ENCODE measurements at regions not wholly inside any gene's neighbourhood (a gene's known extent, or its start where the extent isn't known, plus 50 kb on each side); places are given as distances from the start of the nearest gene placed in this dataset.
"Not testable (repeated sequence)": the region's sequence is repeated elsewhere in the genome, so short reads cannot be mapped to it uniquely, and the experiment has no call there.

DNA sequence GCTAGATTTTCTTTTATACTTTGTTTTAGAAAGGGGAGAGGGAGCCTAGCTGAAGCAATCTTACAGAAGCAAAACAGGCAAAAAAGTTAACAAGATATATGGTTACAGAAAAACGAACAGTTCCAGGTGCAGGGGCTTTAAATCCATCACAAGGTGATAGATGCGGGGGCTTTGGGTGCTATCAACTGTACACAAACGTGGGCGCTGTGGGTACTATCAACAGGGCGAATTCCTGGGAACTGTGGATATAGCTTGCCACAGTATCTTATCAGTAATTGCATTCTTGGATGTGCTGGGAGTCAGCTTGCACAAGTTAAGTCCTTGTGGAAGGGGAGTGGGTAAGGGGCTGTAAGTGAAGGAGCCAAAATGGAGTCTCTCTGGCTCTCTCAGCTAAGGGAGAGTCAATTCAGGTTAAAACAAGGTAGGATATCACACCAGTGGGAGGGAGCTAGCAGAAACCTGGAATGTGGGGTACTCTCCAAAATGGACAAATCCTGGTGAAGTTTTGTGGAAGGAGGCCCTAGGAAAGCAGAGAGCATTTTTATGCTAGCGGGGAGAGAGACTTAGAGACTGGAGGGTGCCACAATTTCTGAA is 325.8 kb upstream of the SPHKAP start:
- DNase-seq = no peak

- DNase-seq = no peak
Observed at GRCh38 chr2:228503731-228504130, 322.2 kb upstream of the SPHKAP start.

DNA sequence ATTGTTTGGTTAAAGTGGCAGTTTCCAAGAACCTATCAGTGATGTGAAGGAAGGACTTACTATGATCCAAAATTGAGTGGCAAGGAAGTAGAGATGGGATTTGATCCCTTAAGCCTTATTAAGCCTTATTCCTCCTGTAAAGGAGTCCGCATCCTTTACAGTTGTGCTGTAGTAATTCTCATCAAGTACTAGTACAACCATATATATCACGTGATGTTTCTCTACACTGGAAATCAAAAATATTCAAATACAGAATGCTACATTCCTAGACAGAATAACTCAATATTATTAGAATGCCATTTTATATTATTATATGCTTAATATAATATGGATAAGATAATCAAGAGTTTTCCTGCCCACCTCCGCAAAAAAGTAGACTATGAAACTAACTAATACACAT is 312.4 kb upstream of the SPHKAP start:
- DNase-seq = no peak

- no peak for DNase-seq
Observed at GRCh38 chr2:228479014-228479413, 297.5 kb upstream of the SPHKAP start.

DNA sequence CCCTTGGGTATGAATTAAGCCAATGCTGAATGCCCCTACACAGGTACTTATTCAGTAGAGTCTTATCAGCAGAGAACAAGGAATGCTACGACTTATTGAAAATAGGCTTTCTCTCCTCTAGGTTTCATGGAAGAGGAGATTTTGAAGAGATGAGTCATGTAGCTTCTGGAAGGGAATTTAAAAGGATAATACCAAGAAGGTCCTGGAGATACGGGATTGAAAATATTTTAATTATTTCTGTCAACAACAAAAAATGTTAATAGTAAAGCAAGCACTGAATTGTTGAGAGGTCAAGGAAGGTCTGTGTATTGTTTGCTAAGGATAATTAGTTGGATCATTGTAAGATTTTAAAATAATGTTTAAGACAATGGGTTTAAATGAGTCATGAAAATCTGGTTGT is 293.0 kb upstream of the SPHKAP start:
- DNase-seq = no peak

DNA sequence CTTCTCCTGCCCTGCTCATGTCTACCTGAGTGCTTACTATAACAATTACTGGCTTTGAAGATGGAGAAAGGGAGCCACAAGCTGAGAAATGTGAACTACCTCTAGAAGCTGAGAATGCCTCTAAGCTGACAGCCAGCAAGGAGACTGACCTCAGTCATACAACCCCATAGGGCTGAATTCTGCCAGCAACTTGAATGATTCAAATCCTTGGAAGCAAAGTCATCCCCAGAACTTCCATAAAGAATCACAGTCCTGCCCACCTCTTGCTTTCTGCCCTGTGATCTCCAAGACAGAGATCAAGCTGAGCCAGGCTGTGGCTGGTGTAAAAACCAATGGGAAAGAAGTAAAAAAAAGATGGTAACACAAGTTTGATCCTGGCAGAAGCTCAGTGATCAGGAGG is 288.2 kb upstream of the SPHKAP start:
- no peak for DNase-seq

- no peak for DNase-seq
Observed at GRCh38 chr2:228466851-228467250, 285.4 kb upstream of the SPHKAP start.

DNA sequence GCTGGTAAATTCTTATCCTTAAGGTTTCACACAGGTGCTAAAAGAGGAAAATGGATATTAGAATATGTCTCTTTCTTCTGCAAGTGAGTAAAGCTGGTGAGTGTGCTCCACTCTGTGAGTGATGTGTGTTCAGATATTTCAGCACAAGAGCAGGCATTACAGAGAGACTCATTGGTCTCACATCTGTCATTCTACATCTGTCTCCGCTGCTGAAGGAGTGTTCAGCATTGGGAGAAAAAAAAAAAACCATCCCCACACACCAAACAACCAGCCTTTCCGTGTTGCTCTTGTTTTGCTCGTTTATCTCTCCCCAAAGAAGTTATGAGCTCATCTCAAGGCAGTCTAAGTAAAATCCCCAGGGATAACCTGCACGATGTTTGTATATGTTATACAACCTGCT is 283.9 kb upstream of the SPHKAP start:
- no peak for DNase-seq

DNA sequence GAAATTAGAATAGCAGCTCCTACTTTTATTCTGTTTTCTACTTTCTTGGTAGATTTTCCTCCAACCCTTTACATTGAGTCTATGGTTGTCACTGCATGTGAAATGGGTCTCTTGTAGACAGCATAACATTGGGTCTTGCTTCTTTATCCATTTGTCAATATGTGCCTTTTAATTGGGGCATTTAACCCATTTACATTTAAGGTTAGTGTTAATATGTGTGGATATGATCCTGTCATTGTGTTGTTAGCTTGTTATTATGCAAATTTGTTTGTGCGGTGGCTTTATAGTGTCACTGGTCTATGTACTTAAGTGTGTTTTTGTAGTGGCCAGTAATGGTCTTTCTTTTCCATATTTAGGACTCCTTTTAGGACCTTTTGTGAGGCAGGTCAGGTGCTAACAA is 276.9 kb upstream of the SPHKAP start:
- DNase-seq = no peak

GRCh38 chr2:228447266-228447915 is 265.9 kb upstream of the SPHKAP start:
- no peak for DNase-seq

DNA sequence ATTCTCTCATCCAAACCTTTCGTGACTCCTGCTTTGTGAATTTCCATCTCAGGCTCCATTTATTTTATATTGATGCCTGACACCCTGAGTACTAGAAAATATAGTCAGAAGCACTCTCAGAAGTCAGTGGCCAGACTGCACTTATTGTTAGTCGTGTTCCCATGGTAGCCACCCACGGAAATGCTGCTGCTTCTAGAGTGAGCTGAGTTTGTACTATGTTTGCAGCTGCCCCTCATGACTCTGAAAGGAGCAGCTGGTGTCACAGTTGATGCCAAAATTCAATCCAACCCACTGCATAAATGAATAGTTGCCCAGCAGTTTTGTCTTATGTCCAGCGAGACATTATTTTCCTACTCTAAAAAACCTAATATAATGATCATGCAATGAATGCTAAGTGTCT is 265.2 kb upstream of the SPHKAP start:
- DNase-seq = no peak

DNA sequence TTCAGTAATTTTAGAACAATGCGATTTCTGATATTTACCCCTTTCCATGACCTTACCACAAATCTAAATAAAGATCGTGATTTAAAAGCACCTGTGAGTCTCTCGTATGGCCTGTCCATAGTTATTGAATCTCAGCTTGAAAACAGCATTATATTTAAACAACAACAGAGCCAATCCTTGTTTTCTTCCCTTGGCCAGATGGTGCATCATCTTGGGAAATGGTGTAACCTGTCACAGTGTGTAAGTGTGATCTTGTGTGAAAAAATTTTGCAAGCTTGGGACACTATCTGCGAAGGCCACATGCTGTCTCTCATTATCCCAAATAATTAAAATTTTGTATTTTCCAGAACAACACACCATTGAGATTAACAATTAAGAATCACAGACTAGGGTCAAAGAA is 262.7 kb upstream of the SPHKAP start:
- DNase-seq = no peak

GRCh38 chr2:228433721-228434120 is 252.2 kb upstream of the SPHKAP start:
- DNase-seq = no peak

GRCh38 chr2:228432116-228432515 is 250.6 kb upstream of the SPHKAP start:
- DNase-seq = no peak

DNA sequence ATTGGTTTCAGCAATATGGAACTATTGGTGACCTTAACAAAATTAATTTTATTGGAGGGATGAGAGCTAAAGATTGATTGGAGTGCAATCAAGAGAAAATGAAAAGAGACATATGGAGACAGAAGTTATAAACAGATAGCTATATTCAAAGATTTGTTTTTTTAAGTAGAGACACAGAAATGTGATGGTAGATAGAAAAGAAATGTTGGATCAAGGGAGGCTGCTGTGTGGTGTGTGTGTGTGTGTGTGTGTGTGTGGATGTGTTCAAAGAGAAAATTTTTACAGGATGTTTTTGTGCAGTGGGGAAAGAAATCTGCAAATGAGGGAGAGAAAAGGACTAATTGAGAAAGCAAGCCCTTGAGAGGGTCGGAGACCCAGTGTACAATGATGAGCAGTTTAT is 249.5 kb upstream of the SPHKAP start:
- DNase-seq = no peak

DNA sequence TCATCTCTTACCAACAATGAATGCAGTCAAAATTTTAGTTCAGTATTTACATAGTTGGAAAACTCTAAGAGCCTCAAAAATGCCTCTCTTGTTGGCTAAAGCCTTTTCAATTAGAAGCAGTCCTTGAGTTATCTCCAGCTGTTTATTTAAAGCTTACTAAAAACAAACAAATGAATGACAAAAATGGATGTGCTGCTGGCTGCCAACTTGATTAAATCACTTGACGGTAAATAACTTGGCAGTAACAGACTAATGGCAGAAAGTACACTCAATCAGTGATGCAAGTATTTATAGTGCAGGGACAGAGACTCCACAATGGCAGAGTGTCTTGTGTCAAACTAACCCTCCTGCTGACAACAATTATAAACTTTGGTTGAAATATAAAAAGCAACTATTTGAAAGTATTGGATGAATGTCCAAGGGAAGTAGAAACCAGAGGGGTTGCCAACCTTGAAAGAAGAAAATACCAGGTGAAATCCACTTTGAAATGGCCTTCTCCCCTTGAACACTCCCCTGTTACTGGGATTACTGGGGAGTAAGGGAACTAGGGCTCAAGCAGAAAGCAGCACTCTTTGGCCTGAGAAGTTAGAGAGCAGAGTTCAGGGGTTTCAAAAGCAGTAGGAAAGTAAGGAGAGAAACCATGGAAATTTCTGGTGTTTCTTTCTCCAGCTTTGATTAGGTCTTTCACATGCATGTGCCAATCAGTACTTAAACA is 245.2 kb upstream of the SPHKAP start:
- DNase-seq = no peak

GRCh38 chr2:228425411-228426060 is 244.0 kb upstream of the SPHKAP start:
- DNase-seq = not testable (repeated sequence)

GRCh38 chr2:228417956-228418355 is 236.5 kb upstream of the SPHKAP start:
- no peak for DNase-seq

- no peak for DNase-seq
Observed at GRCh38 chr2:228417526-228417925, 236.0 kb upstream of the SPHKAP start.

DNA sequence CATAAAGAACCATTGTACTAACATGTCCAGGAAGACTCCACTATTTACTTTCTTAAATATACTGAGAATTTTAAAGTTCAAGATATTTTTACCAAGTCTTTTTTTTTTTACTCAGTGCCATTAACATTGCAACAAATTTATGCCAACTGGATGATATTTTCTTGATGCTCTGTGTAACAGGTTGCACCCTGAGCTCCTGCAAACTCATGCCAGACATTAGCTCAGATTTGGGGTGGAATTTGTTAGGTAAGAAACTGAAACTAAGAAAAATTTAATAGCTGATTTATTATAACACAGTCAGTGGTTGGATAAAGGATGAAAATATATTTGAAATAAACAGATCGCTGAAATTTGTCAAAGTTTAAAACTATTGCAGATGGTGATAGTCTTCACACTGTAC is 228.6 kb upstream of the SPHKAP start:
- no peak for DNase-seq

DNA sequence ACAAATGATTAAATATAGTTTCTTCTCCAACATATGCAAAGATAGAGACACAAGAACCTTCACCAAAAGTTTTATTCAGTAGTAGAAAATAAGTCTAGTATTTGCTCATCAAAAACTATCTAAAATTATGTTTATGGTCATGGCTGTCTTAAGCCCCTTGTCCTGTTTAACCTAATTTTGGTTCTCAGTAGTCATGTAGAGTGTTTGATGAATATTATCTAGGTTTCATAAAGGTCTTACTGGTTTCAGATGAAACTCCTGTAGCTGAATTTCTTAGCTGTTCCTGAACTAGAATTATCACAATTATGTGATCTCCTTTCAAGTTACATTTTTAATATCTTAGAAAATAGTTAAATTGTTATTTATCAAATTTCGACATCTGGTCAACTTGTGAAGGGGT is 228.0 kb upstream of the SPHKAP start:
- DNase-seq = no peak

GRCh38 chr2:228408529-228409227 is 227.2 kb upstream of the SPHKAP start:
- DNase-seq = no peak

- no peak for DNase-seq
Observed at GRCh38 chr2:228407821-228408220, 226.3 kb upstream of the SPHKAP start.

All from inflammatory macrophage treated with lipopolysaccharide for 1 hour (primary cell).